PC-3 (cell line): ENCODE measurements at regions not wholly inside any gene's neighbourhood (a gene's known extent, or its start where the extent isn't known, plus 50 kb on each side); places are given as distances from the start of the nearest gene placed in this dataset.
"Not testable (repeated sequence)": the region's sequence is repeated elsewhere in the genome, so short reads cannot be mapped to it uniquely, and the experiment has no call there.

Experiments
- EZH2 ChIP-seq: fragments of 300-600 bp; sonication (generic); IDR thresholded peaks from one replicate; pipeline ENCODE4 v1.6.1; 2017; ENCODE audit warnings: antibody characterized with exemption, mild to moderate bottlenecking, low read length; ENCODE audit not compliant: unreplicated experiment
- EZH2phosphoT487 ChIP-seq: fragments of 300-600 bp; sonication (generic); IDR thresholded peaks from 2 replicates; pipeline ENCODE4 v1.6.1; 2018; ENCODE audit warnings: mild to moderate bottlenecking, antibody characterized with exemption, low read length, borderline replicate concordance
- TF ChIP-seq, protein P1 (sequence below): fragments of 300-600 bp; sonication (generic); conservative IDR thresholded peaks from 2 replicates; pipeline ENCODE4 v1.5.1; 2017; ENCODE audit warnings: antibody characterized with exemption, low read depth, mild to moderate bottlenecking, low read length

DNA sequence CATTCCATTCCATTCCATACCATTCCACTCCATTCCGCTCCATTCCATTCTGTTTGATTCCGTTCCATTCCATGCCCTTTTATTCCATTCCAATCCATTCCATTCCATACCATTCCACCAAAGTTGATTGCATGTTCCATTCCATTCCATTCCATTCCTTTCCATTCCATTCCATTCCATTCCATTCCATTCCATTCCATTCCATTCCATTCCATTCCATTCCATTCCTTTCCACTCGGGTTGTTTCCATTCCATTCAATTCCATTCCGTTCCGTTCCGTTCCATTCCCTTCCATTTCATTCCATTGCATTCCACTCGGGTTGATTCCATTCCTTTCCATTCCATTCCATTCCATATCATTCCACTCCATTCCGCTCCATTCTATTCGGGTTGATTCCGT lies 152.7 kb downstream of the CWH43 start:
- not testable (repeated sequence) for TF ChIP-seq EZH2, EZH2phosphoT487
- TF ChIP-seq, protein P1, sequence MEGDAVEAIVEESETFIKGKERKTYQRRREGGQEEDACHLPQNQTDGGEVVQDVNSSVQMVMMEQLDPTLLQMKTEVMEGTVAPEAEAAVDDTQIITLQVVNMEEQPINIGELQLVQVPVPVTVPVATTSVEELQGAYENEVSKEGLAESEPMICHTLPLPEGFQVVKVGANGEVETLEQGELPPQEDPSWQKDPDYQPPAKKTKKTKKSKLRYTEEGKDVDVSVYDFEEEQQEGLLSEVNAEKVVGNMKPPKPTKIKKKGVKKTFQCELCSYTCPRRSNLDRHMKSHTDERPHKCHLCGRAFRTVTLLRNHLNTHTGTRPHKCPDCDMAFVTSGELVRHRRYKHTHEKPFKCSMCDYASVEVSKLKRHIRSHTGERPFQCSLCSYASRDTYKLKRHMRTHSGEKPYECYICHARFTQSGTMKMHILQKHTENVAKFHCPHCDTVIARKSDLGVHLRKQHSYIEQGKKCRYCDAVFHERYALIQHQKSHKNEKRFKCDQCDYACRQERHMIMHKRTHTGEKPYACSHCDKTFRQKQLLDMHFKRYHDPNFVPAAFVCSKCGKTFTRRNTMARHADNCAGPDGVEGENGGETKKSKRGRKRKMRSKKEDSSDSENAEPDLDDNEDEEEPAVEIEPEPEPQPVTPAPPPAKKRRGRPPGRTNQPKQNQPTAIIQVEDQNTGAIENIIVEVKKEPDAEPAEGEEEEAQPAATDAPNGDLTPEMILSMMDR = not testable (repeated sequence)
